Activated T-cell treated with anti-CD3 and anti-CD28 coated beads, Interleukin-2, amount 50 U/mL, for 72 hours (primary cell): ENCODE measurements at regions not wholly inside any gene's neighbourhood (a gene's known extent, or its start where the extent isn't known, plus 50 kb on each side); places are given as distances from the start of the nearest gene placed in this dataset.

Experiments
- ATAC-seq, 2 donors: fragments of 150-1000 bp; cut with Tn5 transposase; replicated peaks in 1 of 2; 2 replicates each; pipeline ENCODE4 v1.10.0; 2021; ENCODE audit warnings: moderate library complexity in 2 of 2, mild to moderate bottlenecking in 1 of 2
- DNase-seq, 2 donors: peaks; one replicate each; pipeline ENCODE4 v3.0.0; 2021 to 2022; ENCODE audit warnings: mixed read lengths in 1 of 2
- H3K27ac Mint-ChIP-seq: one replicate; pipeline ENCODE4 v1.8.0; 2022; ENCODE audit warnings: mild to moderate bottlenecking, moderate library complexity, mixed read lengths
- H3K27me3 Mint-ChIP-seq: one replicate; pipeline ENCODE4 v1.8.0; 2022; ENCODE audit warnings: low read depth, mixed read lengths
- H3K36me3 Mint-ChIP-seq, 2 donors: one replicate each; pipeline ENCODE4 v1.8.0; 2022; ENCODE audit warnings: mixed read lengths in 2 of 2, mild to moderate bottlenecking in 1 of 2; ENCODE audit not compliant: insufficient read depth in 2 of 2
- H3K4me1 Mint-ChIP-seq: one replicate; pipeline ENCODE4 v1.8.0; 2022; ENCODE audit warnings: low read depth, mixed read lengths
- H3K4me3 Mint-ChIP-seq, 2 donors: one replicate each; pipeline ENCODE4 v1.8.0; 2022; ENCODE audit warnings: mild to moderate bottlenecking in 2 of 2, mixed read lengths in 2 of 2, moderate library complexity in 2 of 2
- H3K9me3 Mint-ChIP-seq, 2 donors: one replicate each; pipeline ENCODE4 v1.8.0; 2022; ENCODE audit warnings: mixed read lengths in 2 of 2

- Mint-ChIP-seq H3K4me3 (no peak overlapping the region), H3K27me3 (no peaks in the 10 kb centered on the region), H3K36me3 (no peaks in the 10 kb centered on the region), H3K4me1 (peaks cover 8% of the 10 kb centered on the region), H3K9me3 (peaks cover 0 to 1% of the 10 kb centered on the region in 2 donors), H3K27ac (no peak overlapping the region)
- ATAC-seq, result no peak
- DNase-seq, result no peak
These were observed 113.2 kb downstream of the SPCS3 start for GRCh38 chr4:176432811-176433540.

- no peak for ATAC-seq
- Mint-ChIP-seq H3K36me3 (no peaks in the 10 kb centered on the region), H3K4me3 (no peak overlapping the region), H3K4me1 (peaks cover 8% of the 10 kb centered on the region), H3K27me3 (no peaks in the 10 kb centered on the region), H3K27ac (no peak overlapping the region), H3K9me3 (peaks cover 0 to 1% of the 10 kb centered on the region in 2 donors)
- no peak for DNase-seq
These were observed 114.2 kb downstream of the SPCS3 start for GRCh38 chr4:176433983-176434382.

GRCh38 chr4:176435901-176436292, 116.1 kb downstream of the SPCS3 start:
- Mint-ChIP-seq H3K4me3 (no peak overlapping the region), H3K36me3 (no peaks in the 10 kb centered on the region), H3K27ac (no peak overlapping the region), H3K27me3 (no peaks in the 10 kb centered on the region), H3K9me3 (peaks cover 0 to 1% of the 10 kb centered on the region in 2 donors), H3K4me1 (peaks cover 8% of the 10 kb centered on the region)
- ATAC-seq, result no peak
- no peak for DNase-seq

GRCh38 chr4:176436293-176436973, 116.7 kb downstream of the SPCS3 start:
- Mint-ChIP-seq H3K4me3 (no peak overlapping the region), H3K4me1 (peaks cover 8% of the 10 kb centered on the region), H3K27ac (no peak overlapping the region), H3K27me3 (no peaks in the 10 kb centered on the region), H3K9me3 (peaks cover 0 to 1% of the 10 kb centered on the region in 2 donors), H3K36me3 (no peaks in the 10 kb centered on the region)
- ATAC-seq (peak; percentile 50 to 58), DNase-seq (no peak)

GRCh38 chr4:176437756-176438155, 118.0 kb downstream of the SPCS3 start:
- ATAC-seq (no peak), DNase-seq (no peak)
- no peak overlapping the region for H3K4me3 Mint-ChIP-seq
- no peak overlapping the region for H3K27ac Mint-ChIP-seq
- H3K4me1 Mint-ChIP-seq, result peaks cover 8% of the 10 kb centered on the region
- H3K36me3 Mint-ChIP-seq, result no peaks in the 10 kb centered on the region
- no peaks in the 10 kb centered on the region for H3K27me3 Mint-ChIP-seq
- peaks cover 0 to 1% of the 10 kb centered on the region in 2 donors for H3K9me3 Mint-ChIP-seq

- DNase-seq (no peak), ATAC-seq (no peak)
- H3K27ac Mint-ChIP-seq, result no peak overlapping the region
- no peaks in the 10 kb centered on the region for H3K36me3 Mint-ChIP-seq
- H3K9me3 Mint-ChIP-seq, result peaks cover 0 to 1% of the 10 kb centered on the region in 2 donors
- peaks cover 8% of the 10 kb centered on the region for H3K4me1 Mint-ChIP-seq
- H3K27me3 Mint-ChIP-seq, result no peaks in the 10 kb centered on the region
- no peak overlapping the region for H3K4me3 Mint-ChIP-seq
These were observed 118.6 kb downstream of the SPCS3 start for GRCh38 chr4:176438401-176438800.

GRCh38 chr4:176439611-176440010, 119.8 kb downstream of the SPCS3 start:
- H3K4me3 Mint-ChIP-seq, result no peak overlapping the region
- H3K9me3 Mint-ChIP-seq, result peaks cover 0 to 1% of the 10 kb centered on the region in 2 donors
- H3K27ac Mint-ChIP-seq, result no peak overlapping the region
- H3K36me3 Mint-ChIP-seq, result no peaks in the 10 kb centered on the region
- ATAC-seq (no peak), DNase-seq (no peak)
- peaks cover 8% of the 10 kb centered on the region for H3K4me1 Mint-ChIP-seq
- no peaks in the 10 kb centered on the region for H3K27me3 Mint-ChIP-seq

- no peak overlapping the region for H3K27ac Mint-ChIP-seq
These were observed 120.9 kb downstream of the SPCS3 start for GRCh38 chr4:176440698-176441097.

GRCh38 chr4:176441594-176441993, 121.8 kb downstream of the SPCS3 start:
- Mint-ChIP-seq H3K4me3 (no peak overlapping the region), H3K9me3 (peaks cover 0 to 1% of the 10 kb centered on the region in 2 donors), H3K4me1 (peaks cover 7% of the 10 kb centered on the region), H3K36me3 (no peaks in the 10 kb centered on the region), H3K27ac (no peak overlapping the region), H3K27me3 (no peaks in the 10 kb centered on the region)
- ATAC-seq (no peak), DNase-seq (no peak)

More at GRCh38 chr4:176440698-176441097, 120.9 kb downstream of the SPCS3 start:
- H3K36me3 Mint-ChIP-seq, result no peaks in the 10 kb centered on the region
- DNase-seq, result no peak
- H3K9me3 Mint-ChIP-seq, result peaks cover 0 to 1% of the 10 kb centered on the region in 2 donors
- H3K27me3 Mint-ChIP-seq, result no peaks in the 10 kb centered on the region
- no peak overlapping the region for H3K4me3 Mint-ChIP-seq
- no peak for ATAC-seq
- H3K4me1 Mint-ChIP-seq, result peaks cover 8% of the 10 kb centered on the region

- H3K27ac Mint-ChIP-seq, result no peak overlapping the region
- DNase-seq (no peak), ATAC-seq (no peak)
- no peaks in the 10 kb centered on the region for H3K36me3 Mint-ChIP-seq
- no peaks in the 10 kb centered on the region for H3K9me3 Mint-ChIP-seq
- H3K4me3 Mint-ChIP-seq, result no peak overlapping the region
- H3K27me3 Mint-ChIP-seq, result no peaks in the 10 kb centered on the region
- H3K4me1 Mint-ChIP-seq, result no peaks in the 10 kb centered on the region
These were observed 123.4 kb downstream of the SPCS3 start for GRCh38 chr4:176443117-176443516.

- Mint-ChIP-seq H3K27ac (no peak overlapping the region), H3K36me3 (no peaks in the 10 kb centered on the region), H3K4me3 (no peak overlapping the region), H3K9me3 (no peaks in the 10 kb centered on the region), H3K4me1 (no peaks in the 10 kb centered on the region), H3K27me3 (no peaks in the 10 kb centered on the region)
- DNase-seq (no peak), ATAC-seq (no peak)
These were observed 124.1 kb downstream of the SPCS3 start for GRCh38 chr4:176443646-176444409.

GRCh38 chr4:176444741-176445140, 125.0 kb downstream of the SPCS3 start:
- Mint-ChIP-seq H3K36me3 (no peaks in the 10 kb centered on the region), H3K4me1 (no peaks in the 10 kb centered on the region), H3K4me3 (no peak overlapping the region), H3K27ac (no peak overlapping the region), H3K27me3 (no peaks in the 10 kb centered on the region), H3K9me3 (no peaks in the 10 kb centered on the region)
- ATAC-seq (no peak), DNase-seq (no peak)

- no peaks in the 10 kb centered on the region for H3K4me1 Mint-ChIP-seq
- H3K36me3 Mint-ChIP-seq, result no peaks in the 10 kb centered on the region
- ATAC-seq (no peak), DNase-seq (no peak)
- no peak overlapping the region for H3K4me3 Mint-ChIP-seq
- no peak overlapping the region for H3K27ac Mint-ChIP-seq
- no peaks in the 10 kb centered on the region for H3K9me3 Mint-ChIP-seq
- no peaks in the 10 kb centered on the region for H3K27me3 Mint-ChIP-seq
These were observed 129.0 kb downstream of the SPCS3 start for GRCh38 chr4:176448761-176449160.
